NCI-H82 treated with DMSO at 0.1 percent for 48 hours (cell line): ENCODE measurements at regions not wholly inside any gene's neighbourhood (a gene's known extent, or its start where the extent isn't known, plus 50 kb on each side); places are given as distances from the start of the nearest gene placed in this dataset.
A peak's percentile ranks its signal among the peaks of the same experiment; 100 is the strongest.
"Not testable (repeated sequence)": the region's sequence is repeated elsewhere in the genome, so short reads cannot be mapped to it uniquely, and the experiment has no call there.

Experiments
- DNase-seq: peaks from one replicate; lab custom pipeline; 2025; ENCODE audit not compliant: unreplicated experiment; lab: John Stamatoyannopoulos, UW

GRCh38 chr17:52938623-52939230, 780.2 kb upstream of the CA10 start:
- DNase-seq, result no peak

GRCh38 chr17:52930581-52930980, 772.1 kb upstream of the CA10 start:
- DNase-seq, result no peak

- DNase-seq, result no peak
Measured at GRCh38 chr17:52930145-52930544, 771.6 kb upstream of the CA10 start.

GRCh38 chr17:52923658-52924057, 765.1 kb upstream of the CA10 start:
- no peak for DNase-seq

GRCh38 chr17:52899235-52899634, 740.7 kb upstream of the CA10 start:
- no peak for DNase-seq

- DNase-seq, result no peak
Measured at GRCh38 chr17:52895272-52895671, 736.8 kb upstream of the CA10 start.

GRCh38 chr17:52892334-52892733, 733.8 kb upstream of the CA10 start:
- DNase-seq, result no peak

GRCh38 chr17:52885882-52886281, 727.4 kb upstream of the CA10 start:
- peak; percentile 60 for DNase-seq

- DNase-seq, result not testable (repeated sequence)
Measured at GRCh38 chr17:52883907-52884491, 725.5 kb upstream of the CA10 start.

GRCh38 chr17:52846767-52847166, 688.3 kb upstream of the CA10 start:
- DNase-seq, result not testable (repeated sequence)

- no peak for DNase-seq
Measured at GRCh38 chr17:52841971-52842370, 683.5 kb upstream of the CA10 start.

- no peak for DNase-seq
Measured at GRCh38 chr17:52837492-52837891, 679.0 kb upstream of the CA10 start.

GRCh38 chr17:52831536-52831935, 673.0 kb upstream of the CA10 start:
- no peak for DNase-seq

GRCh38 chr17:52828621-52829020, 670.1 kb upstream of the CA10 start:
- no peak for DNase-seq

- DNase-seq, result no peak
Measured at GRCh38 chr17:52827526-52827925, 669.0 kb upstream of the CA10 start.

- DNase-seq, result no peak
Measured at GRCh38 chr17:52824542-52824941, 666.0 kb upstream of the CA10 start.

GRCh38 chr17:52823155-52823554, 664.6 kb upstream of the CA10 start:
- DNase-seq, result no peak

- no peak for DNase-seq
Measured at GRCh38 chr17:52790359-52790955, 631.9 kb upstream of the CA10 start.

GRCh38 chr17:52789829-52790228, 631.3 kb upstream of the CA10 start:
- no peak for DNase-seq

GRCh38 chr17:52776234-52776633, 617.7 kb upstream of the CA10 start:
- DNase-seq, result no peak

GRCh38 chr17:52762794-52763167, 604.3 kb upstream of the CA10 start:
- no peak for DNase-seq

- DNase-seq, result no peak
Measured at GRCh38 chr17:52762147-52762793, 603.8 kb upstream of the CA10 start.
